ENCODE measurements at regions not wholly inside any gene's neighbourhood (a gene's known extent, or its start where the extent isn't known, plus 50 kb on each side); places are given as distances from the start of the nearest gene placed in this dataset.
"Not testable (repeated sequence)": the region's sequence is repeated elsewhere in the genome, so short reads cannot be mapped to it uniquely, and the experiment has no call there.

DNA sequence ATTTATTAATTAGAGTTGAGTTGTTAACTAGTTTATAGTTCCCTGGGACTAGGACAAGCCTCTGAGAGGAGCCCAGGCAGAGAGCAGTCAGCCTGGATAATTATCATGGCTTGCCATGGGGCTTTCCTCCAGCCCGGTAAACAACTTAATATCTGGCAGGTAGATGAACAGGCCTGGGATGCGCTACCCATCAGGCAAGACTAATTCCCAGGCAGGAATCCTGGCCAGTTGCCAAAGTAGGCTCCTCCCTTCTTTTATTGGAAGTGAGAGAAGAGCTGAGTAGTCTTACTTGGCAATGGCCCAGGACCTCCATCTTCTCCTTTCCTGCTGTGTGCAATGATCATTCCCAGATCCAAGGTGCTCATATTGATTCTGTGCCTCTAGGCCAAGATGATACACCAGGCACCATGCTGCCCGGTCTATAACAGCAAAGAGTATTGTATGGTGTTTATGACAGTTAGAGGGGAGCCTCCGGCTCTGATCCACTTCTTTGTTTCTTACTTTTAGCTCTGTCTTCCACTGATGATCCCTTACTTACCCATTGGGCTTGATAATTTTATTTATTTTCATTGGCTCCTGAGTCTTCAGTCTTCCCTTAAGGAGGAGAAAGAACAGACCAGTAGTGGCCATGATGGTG lies 408.7 kb downstream of the REEP3 start:
- DNase-seq = no peak

DNA sequence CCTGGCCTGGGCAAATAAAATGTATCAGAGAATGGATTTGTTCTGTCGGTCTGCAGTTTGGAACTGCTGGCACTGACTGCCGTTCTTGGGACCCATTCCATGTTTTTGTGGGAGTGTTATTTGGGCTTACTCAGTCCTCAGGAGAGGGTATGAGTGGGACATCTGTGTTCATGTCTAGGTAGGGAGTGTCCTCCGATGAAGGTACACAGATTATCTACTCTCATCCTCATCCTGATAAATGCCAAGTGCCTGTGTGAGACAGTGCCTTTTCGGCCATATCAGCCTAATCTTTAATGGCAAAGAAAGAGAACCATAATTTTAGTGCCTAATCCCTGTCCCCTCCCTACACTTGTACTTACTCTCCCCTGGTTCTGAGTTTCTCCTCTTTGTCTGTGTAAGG lies 409.4 kb downstream of the REEP3 start:
- DNase-seq = no peak

DNA sequence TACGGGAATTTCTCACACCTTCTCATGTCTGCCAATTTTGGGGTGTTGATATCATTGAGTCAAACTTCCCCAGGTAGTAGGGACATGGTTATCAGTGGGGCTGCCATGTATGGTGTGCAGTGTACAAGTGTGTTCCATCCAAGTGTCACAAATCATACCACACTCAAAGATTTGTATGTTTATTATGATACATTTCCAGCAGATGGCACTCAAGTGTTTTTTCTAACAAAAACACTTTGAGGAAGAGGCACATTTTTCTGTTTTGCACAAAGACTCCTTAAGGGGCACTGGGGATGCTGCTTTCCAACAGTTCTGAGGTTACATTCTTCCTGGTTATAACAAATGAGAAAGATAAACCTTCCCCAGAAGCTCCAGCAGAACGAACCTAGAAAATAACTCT lies 414.5 kb downstream of the REEP3 start:
- DNase-seq = no peak

DNA sequence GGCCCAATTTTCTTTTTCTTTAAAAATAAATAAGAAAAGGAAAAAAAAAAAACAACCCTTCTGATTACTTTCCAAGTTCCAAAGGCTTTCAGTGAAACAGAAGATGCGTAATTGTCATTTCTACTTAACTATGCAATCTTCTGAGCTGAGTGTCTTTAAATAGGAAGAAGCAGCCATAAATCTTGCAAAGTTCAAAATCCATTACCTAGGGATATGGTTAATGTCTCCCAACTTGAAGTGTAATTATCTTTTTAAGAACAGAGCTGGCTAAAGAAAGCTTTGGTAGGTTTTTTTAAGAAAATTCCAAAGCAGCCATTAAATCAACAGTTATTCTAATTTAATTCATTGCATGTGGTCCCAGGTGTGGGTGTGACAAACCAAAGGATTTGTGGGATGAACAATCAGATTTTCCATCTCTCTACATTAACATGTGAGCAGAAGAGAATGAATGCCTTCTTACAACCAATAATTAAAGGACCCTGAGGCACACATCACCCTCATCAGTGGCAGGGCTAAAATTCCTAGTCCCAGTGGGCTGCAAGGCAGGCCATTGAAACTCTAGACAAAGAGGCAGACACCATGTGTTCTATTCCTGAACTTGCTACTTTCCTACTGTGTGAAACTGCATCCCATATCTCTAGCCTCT lies 419.2 kb downstream of the REEP3 start:
- no peak for DNase-seq

DNA sequence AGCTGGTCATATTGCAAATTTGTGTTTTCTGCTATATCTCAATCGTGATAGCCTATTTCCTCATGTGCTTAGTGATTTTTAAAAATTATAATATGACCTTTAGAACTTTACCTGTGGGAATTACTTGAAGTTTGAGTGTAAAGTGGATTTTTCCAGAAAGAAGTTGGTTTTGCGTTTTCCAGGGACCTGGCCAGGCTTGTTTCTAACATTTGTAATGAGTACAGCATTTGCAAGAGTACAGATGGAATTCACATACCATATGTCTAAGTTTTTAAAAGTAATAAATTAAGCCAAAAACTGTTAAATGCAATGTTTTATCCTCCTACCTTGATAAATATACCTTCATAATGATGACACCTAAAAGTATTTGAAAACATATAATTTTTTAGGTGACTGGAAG lies 443.2 kb downstream of the REEP3 start:
- DNase-seq = no peak

DNA sequence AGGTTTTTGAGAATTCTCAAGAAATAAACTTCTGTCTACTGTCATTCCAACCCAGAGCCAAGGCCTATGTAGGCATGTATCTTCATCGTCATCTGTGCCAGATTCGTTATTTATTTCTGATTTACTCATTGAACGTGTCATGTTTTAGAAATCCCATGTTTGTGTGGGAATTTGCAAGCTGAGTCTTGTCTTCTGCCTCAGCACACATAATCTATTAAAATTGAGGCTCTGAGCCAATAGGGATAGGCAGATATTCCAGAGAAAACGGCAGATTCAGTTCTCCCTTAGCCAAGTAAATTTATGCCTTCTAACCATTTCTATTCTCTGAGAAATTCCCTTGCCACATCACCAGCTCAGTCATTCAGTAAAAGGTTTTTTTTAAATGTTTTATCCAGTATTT lies 444.6 kb downstream of the REEP3 start:
- no peak for DNase-seq

DNA sequence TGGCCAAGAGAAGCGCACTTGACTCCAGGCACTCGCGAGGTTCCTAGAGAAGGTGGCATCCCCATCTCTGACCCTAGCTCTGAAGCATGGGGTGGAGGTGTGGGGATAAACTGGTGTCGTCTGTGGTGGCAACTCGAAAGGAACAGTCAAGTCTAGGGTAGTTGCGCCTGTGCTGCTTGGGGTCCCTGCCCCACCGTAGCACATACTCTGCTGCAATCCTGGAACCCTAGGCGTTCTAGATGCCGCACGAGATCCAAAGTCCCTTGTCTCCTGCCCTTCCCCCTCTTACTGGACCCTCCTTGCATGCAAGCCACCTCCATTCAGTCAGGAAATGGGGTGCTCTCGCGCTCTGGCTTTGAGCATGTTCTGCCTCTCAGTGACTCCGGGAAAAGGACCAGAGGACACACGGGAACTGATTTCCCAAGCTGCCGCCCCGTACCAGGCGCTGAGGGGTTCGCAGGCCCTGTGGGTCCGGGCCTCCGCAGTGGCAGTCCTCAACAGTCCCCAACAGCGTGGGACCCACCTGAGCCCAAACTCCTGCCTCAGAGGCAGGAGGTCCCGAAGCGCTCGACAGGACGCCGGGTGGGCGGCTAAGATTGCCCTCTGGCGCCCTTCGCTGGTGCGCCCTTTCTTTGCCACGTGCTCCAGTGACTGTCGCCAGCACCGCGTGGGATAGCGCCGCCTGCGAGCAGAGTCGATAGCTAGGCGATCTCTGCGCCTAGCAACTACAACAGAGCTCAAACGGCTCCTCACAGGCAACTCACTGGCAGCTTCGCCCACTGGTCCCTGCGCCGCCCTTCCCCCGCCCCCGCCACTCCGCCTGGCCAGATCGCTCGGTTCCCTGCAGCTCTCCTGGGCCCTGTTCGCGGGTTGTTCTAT lies 452.0 kb downstream of the REEP3 start:
- DNase-seq = no peak

DNA sequence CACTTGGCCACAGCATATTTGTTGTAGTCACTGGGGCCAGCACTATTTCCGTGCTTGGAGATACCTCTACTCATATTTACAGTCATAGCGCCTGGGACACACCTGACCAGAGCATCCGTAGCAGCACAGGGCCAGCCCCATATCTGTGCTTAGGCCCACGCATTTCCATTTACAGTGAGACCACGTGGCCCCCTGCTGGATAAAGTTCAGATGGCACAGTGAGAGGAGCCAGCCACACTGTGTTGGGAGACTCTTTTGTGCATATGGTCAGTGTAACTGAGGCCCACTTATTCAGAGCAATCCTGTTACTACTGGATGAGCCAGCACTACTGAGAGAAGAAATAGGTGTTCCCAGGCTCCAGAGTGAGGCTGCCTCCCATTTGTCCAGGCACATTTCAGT lies 455.3 kb downstream of the REEP3 start:
- peak; percentile 67 for DNase-seq

DNA sequence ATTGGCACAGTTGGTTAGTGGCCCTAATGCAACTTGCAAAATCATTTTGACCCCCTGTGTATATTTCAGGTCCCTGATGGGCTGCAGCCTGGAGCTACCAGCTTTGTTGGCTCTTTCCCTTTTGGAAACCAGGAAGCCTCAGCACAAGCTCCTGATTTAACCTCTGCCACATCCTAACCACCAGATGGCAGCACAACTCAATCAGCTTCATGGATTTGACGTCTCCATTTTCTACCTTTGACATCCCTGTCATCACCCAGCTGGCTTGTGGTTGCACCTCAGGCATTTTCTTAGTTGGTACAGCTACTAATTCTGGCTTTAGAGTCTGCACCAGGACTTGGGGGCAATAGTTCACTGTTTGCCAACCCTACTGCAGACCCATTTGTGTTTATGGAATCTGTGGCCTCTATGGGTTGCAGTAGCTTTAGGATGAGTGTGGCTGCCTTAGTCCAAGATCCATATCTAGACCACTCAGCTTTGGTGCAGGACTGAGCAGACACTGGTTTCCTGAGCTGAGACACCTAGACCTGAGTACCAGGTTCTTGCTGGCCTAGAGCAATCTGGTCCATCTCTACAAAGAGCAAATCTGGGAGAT lies 456.2 kb downstream of the REEP3 start:
- DNase-seq = no peak

DNA sequence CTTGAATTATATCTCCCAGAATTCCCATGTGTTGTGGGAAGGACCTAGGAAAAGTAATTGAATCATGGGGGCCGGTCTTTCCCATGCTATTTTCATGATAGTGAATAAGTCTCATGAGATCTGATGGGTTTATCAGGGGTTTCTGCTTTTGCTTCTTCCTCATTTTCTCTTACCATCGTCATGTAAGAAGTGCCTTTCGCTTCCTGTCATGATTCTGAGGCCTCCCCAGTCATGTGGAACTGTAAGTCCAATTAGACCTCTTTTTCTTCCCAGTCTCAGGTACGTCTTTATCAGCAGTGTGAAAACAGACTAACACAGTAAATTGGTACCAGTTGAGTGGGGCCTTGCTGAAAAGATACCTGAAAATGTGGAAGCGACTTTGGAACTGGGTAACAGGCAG lies 459.7 kb downstream of the REEP3 start:
- DNase-seq = not testable (repeated sequence)

DNA sequence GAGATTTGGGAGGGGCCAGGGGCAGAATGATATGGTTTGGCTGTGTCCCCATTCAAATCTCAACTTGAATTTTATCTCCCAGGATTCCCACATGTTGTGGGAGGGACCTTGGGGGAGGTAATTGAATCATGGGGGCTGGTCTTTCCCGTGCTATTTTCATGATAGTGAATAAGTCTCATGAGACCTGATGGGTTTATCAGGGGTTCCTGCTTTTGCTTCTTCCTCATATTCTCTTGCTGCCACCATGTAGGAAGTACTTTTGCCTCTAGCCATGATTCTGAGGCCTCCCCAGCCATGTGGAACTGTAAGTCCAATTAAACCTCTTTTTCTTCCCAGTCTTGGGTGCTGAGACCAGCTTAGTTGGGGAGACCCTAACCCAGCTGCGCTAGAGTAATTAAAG lies 462.9 kb downstream of the REEP3 start:
- DNase-seq = not testable (repeated sequence)

DNA sequence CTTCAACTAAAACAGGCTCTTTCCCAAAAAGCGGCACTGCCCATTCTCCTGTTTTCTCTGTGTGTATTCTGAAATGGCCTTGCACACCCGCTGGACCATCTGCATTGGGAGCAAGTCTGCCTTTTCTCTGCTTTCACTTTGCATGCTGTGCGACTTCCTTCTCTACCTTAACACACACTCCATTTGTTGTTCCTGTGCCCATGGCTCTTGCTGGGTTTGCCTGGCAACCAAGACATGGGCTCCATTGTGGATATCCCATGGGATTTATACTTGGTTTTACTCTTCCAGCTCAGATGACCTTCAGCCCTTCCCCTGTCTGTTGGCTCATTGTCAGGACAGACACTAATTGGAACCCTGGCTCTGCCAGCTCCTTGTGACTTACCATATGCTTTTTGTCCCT lies 465.3 kb downstream of the REEP3 start:
- no peak for DNase-seq

DNA sequence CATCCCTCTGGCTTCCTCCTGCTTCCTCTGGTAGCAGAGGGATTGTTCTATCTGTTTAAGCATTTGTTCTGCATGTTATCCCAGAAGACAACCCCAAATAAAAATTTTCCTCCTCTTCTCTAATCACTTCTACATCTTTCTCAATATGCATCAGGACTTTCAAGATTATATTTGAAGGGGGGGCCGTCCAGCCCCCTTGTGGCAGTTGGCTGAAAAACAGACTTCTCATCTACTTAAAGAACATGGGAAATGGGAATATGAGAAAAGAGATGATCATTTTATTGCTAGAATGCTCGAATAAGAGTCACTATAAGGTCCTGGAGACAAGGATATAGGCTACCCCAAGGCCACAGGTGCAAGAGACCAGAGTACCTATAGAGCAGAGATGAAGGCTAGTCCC lies 466.0 kb downstream of the REEP3 start:
- no peak for DNase-seq

DNA sequence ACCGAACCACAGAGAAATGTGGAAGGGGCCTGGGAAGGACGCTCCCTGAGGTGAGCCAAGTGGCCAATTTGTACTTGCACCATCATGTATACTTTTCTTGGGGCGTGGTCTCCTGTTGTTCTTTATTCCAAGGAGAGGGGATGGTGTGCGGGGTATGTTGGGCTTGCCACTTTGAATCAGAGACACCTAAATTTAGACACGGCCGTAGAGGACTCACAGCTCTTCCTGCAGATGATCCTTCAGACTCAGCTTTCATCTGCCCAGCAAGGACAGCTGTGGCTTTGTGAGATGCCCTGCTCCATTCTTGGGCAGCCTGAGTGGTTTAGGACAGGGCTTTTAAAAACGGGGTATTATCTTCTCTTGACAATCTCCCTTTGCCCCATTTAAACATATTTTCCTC lies 473.2 kb downstream of the REEP3 start:
- DNase-seq = no peak

DNA sequence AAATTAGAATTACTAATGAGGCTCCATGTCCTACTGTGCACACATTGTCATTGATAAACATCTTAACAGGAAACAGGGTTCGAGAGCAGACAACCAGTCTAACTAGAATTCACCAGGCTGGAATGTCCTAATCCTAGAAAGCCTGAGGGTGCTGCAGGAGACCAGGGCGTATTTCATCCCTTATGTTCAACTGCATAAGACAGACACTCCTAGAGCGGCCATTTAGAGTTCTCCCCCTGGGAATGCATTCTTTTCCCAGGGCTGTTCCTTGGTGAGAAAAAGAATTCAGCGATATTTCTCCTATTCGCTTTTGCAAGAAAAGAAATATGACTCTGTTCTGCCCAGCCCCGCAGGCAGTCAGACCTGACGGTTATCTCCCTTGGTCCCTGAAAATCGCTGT lies 486.0 kb downstream of the REEP3 start:
- DNase-seq = no peak

DNA sequence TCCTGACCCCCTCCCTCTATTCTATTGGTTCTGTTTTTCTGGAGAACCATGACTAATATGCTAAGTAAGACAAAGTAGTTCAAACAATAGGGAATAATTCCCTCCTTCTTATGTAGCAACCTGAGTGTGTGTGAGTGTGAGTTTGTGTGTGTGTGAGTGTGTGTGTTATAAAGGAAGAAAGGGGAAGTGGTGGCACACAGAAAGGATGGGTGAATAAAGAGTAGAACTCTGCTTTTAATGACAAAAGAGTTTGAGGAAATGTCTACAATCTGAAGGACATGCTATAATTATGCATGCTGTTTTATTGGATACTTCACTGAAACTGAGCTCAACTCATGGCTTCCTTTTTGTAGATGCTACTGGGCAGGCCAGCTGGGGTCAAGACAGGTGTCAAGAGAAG lies 489.5 kb downstream of the REEP3 start:
- DNase-seq = no peak

DNA sequence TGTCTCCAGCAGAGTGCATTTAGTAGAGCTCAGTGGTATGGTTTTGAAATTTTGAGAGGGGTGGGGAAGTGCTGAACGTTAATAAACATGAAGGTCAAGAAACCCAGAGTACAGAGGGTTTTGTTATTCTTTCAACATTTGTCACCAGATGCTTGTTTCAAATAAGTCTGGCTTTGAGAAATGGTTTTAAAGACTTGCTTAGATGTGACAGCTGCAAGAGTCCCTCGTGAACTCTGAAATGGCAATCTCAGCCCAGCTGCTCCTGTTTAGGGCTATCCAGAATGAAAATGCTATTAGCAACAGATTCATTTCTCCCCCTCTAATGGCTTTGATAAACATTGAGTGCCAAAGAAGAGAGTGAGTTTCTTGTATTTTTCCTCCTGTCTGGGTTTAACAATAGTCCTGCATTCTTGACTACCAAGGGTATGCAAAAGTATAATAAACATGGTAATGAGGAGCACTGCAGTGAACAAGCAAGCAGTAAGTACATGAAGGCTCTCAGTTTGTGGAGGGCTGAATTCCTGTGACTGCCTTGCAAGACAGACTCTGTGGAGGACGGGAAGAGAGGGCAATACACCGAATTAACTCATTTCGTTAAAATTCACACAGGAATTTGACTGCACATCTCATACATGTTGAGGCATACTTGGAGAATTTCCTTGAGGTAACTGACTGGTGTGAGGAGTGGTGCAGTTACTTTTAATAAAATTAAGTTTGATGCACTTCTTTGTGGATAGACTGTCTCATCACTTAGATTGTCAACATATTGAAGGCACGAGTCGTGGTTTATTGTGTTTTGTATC lies 490.9 kb downstream of the REEP3 start:
- no peak for DNase-seq

DNA sequence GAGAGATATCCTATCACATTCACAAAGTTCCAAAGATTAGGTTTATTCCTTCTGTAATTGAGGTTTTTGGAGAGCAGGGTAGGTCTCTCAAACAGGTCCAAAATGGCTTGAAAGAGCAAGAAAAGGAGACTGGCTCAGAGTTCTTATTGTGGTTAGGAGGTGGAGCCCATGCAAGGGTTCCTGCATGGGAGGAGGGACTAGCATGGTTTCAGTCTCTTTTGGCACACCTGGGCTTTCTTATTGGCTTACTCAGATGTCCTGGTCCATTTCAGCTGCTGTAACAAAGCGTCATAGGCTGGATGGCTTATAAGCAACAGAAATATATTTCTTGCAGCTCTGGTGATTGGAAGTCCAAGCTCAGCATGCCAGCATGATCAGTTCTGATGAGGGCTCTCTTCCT lies 493.1 kb downstream of the REEP3 start:
- no peak for DNase-seq

DNA sequence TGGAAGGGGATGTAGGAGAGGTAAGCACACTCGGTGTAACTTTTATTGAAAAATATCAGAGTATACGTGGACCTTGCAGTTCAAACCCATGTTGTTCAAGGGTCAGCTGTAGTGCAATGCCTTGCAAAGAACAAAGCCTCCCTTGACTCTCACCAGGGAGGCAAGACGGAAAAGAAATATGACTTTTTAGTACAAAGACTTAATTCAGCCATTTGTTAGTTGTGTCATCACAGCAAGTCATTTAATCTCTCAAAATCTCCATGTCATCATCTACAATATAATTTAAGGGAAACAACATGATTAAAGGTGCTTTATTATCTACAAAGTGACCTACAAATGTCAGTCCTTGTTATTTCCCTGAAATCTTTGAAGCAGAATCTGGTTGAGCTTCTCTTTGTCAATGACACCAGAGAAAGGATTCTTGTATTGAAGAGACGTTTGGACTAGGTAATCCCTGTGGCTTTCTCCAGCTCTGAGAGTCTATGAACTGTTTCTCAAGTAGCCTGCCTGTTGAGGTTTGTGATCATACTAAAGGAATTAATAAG lies 502.8 kb downstream of the REEP3 start:
- no peak for DNase-seq

DNA sequence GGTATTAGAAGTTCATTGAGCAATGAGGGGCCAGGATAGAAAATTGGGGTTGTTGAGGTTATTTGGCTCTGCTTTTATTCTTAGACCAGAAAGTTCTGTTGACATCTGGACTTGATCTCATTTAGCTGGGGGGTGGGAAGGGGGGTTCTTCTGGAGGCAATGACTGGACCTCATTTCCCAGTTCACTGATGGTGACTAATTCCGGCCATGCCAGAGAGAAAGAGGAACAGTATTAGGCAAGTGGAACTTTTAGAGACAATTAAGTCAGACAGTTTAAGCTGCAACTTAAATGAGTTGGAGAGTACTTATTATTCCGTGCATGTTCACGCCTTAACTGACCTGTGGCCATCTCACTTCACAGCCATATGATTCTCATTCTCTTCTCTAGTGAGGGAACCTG lies 512.5 kb downstream of the REEP3 start:
- no peak for DNase-seq

DNA sequence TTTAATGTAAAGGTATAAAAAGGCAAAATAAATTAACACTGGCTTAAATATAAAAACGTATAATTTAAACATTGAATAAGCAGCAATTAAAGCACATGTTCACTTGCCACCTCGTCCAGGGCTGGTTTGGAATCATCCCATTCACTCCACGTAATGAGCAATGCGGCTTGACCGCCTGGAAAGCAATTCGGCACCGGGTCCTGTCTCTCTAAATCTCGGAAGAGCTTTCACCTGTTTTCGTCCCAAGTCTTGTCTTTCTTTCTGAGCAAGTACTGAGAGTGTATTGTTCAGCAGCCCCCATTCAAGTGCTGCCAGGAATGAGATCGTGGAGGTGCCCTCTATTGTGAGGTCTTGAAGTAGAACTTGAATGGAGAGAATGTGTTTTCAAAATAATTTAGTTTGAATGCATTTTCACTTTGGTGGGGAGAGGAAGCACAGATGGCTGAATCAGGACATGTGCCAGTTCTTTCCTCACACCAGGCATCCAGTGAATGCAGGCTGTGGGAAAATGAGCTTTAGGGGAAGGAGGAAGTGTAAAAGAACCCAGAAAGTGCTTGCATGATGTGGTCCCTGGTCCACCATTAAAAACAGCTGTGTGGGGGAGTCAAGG lies 515.2 kb downstream of the REEP3 start:
- DNase-seq = no peak

DNA sequence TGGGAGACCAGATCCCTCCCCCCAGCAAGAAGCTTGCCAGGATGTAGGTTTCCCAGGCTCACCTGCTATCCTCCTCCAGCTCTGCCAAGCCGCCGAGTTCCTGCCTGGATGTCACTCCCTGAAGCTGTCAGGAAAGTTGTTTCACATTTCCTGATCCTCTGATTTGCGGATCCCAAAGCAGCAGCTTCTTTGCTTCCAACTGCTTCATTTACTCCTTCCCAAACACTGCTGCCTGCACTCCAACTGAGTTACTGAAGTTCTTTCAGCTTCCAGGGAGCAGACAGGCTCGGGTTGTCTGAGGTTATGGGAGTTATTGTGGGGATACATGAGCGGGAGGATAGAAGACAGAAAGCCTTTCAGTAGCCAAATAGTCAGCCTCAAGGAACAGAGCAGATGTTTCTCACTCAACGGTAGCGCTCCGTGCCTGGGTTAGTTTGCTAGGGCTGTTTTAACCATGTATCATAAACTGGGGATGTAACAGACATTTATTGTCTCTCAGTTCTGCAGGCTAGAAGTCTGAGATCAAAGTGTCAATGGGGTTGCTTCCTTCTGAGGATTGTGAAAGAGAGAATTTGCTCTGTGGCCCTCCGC lies 516.0 kb downstream of the REEP3 start:
- no peak for DNase-seq

All from activated CD8-positive, alpha-beta memory T cell treated with anti-CD3 and anti-CD28 coated beads, Interleukin-2, amount 50 U/mL, for 48 hours (primary cell).